Gastroesophageal sphincter (tissue), 3 donors: ENCODE measurements at regions not wholly inside any gene's neighbourhood (a gene's known extent, or its start where the extent isn't known, plus 50 kb on each side); places are given as distances from the start of the nearest gene placed in this dataset.

Experiments used
- POLR2AphosphoS5 ChIP-seq: sonication (generic); formaldehyde crosslinking; IDR thresholded peaks from one replicate; pipeline ENCODE4 v1.6.1; 2017; ENCODE audit warnings: antibody characterized with exemption
- TF ChIP-seq, protein P1 (sequence below), 4 experiments: fragments of 200-600 bp in 2 of 4; fragments of 450-650 bp in 2 of 4; sonication (generic) in 1 of 4; IDR thresholded peaks; one replicate each; pipeline ENCODE4 v1.5.1; 2017 to 2019; ENCODE audit warnings: antibody characterized with exemption in 4 of 4, mild to moderate bottlenecking in 2 of 4, moderate library complexity in 2 of 4

- TF ChIP-seq, protein P1, sequence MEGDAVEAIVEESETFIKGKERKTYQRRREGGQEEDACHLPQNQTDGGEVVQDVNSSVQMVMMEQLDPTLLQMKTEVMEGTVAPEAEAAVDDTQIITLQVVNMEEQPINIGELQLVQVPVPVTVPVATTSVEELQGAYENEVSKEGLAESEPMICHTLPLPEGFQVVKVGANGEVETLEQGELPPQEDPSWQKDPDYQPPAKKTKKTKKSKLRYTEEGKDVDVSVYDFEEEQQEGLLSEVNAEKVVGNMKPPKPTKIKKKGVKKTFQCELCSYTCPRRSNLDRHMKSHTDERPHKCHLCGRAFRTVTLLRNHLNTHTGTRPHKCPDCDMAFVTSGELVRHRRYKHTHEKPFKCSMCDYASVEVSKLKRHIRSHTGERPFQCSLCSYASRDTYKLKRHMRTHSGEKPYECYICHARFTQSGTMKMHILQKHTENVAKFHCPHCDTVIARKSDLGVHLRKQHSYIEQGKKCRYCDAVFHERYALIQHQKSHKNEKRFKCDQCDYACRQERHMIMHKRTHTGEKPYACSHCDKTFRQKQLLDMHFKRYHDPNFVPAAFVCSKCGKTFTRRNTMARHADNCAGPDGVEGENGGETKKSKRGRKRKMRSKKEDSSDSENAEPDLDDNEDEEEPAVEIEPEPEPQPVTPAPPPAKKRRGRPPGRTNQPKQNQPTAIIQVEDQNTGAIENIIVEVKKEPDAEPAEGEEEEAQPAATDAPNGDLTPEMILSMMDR (IDR thresholded peaks at IDR 0.05) = no peak
- TF ChIP-seq POLR2AphosphoS5 = no peak
Observed at GRCh38 chr6:104306211-104306610, 553.5 kb downstream of the HACE1 start.
